Spleen (tissue), 11 donors: ENCODE measurements at regions not wholly inside any gene's neighbourhood (a gene's known extent, or its start where the extent isn't known, plus 50 kb on each side); places are given as distances from the start of the nearest gene placed in this dataset.

Experiments used
- DNase-seq: peaks from one replicate; pipeline ENCODE4 v3.0.0-alpha.2; 2020
- H3K27ac ChIP-seq, 8 donors: fragments of 200-600 bp; sonication (generic) in 7 of 8; 1 replicate in 4 of 8; 2 replicates in 4 of 8; pipeline versions ENCODE4 v1.5.0 to v1.8.0; 2016 to 2021; ENCODE audit warnings: inconsistent platforms in 4 of 8, mild to moderate bottlenecking in 4 of 8, moderate library complexity in 1 of 8
- H3K27me3 ChIP-seq, 7 donors: fragments of 200-600 bp; sonication (generic) in 6 of 7; replicated peaks in 1 of 7; 1 replicate in 4 of 7; 2 replicates in 3 of 7; pipeline versions ENCODE4 v1.5.0 to v1.8.0; 2016 to 2021; ENCODE audit warnings: inconsistent platforms in 3 of 7, mild to moderate bottlenecking in 1 of 7
- H3K36me3 ChIP-seq, 6 donors: fragments of 200-600 bp; sonication (generic) in 5 of 6; 1 replicate in 4 of 6; 2 replicates in 2 of 6; pipeline versions ENCODE4 v1.5.0 to v1.8.0; 2016 to 2021; ENCODE audit warnings: inconsistent platforms in 2 of 6
- H3K4me1 ChIP-seq, 6 donors: fragments of 200-600 bp; sonication (generic) in 5 of 6; 1 replicate in 3 of 6; 2 replicates in 3 of 6; pipeline versions ENCODE4 v1.5.0 to v1.8.0; 2016 to 2021; ENCODE audit warnings: inconsistent platforms in 3 of 6
- H3K4me3 ChIP-seq, 8 donors: fragments of 200-600 bp; sonication (generic) in 7 of 8; 1 replicate in 4 of 8; 2 replicates in 4 of 8; pipeline versions ENCODE4 v1.5.0 to v1.8.0; 2016 to 2021; ENCODE audit warnings: inconsistent platforms in 4 of 8, mild to moderate bottlenecking in 4 of 8, moderate library complexity in 2 of 8
- H3K9me3 ChIP-seq, 8 donors: fragments of 200-600 bp; sonication (generic) in 7 of 8; 1 replicate in 4 of 8; 2 replicates in 4 of 8; pipeline versions ENCODE4 v1.5.0 to v1.8.0; 2016 to 2021; ENCODE audit warnings: inconsistent platforms in 4 of 8
- POLR2A ChIP-seq, 3 donors: fragments of 450-650 bp; IDR thresholded peaks; one replicate each; pipeline ENCODE4 v1.5.1; 2017; ENCODE audit warnings: antibody characterized with exemption in 3 of 3, mild to moderate bottlenecking in 1 of 3
- POLR2AphosphoS5 ChIP-seq, 3 donors: sonication (generic); formaldehyde crosslinking; IDR thresholded peaks; one replicate each; pipeline ENCODE4 v1.5.1; 2017; ENCODE audit warnings: antibody characterized with exemption in 3 of 3
- WGBS, 5 donors: extraction: QIAGEN DNeasy Blood & Tissue Kit in 3 of 5; methylation state at CpG; one replicate each; pipeline versions ENCODE4 v1.1.5 to v1.1.7; 2013 to 2018; 5-methylcytosine and 5-hydroxymethylcytosine counted together
- intact Hi-C: fragments of 100-400 bp; cut with DNase I; formaldehyde crosslinking; loops from one replicate; pipeline ENCODE4 v1.15.0; 2023; ENCODE audit warnings: low total_unique reads
- TF ChIP-seq, protein P1 (sequence below), 11 experiments: fragments of 200-600 bp in 7 of 11; fragments of 450-650 bp in 4 of 11; sonication (generic) in 4 of 11; IDR thresholded peaks in 8 of 11; conservative IDR thresholded peaks in 3 of 11; 1 replicate in 7 of 11; 2 replicates in 4 of 11; pipeline versions ENCODE4 v1.4.0 to v1.8.0; 2016 to 2021; ENCODE audit warnings: antibody characterized with exemption in 11 of 11, inconsistent platforms in 4 of 11, mild to moderate bottlenecking in 1 of 11
- donor health status: healthy with polysubstance abuse.
- donor health status: DM: no; HTN: no; CAD: no; lungs with moderate emphysema.
- donor health status: DM: no; HTN: no; CAD: no.
- donor health status: Bipolar disorder and iron deficiency.
- donor health status: healthy.
- donor health status: DM: no; HTN: no; CAD: no.
- donor health status: DM: yes; HTN: yes; CAD: no.

- no peak for DNase-seq
- intact Hi-C loops = no loop called here
- Histone ChIP-seq H3K4me3 (no peak overlapping the region), H3K9me3 (peaks cover 0 to 11% (median 3%) of the 10 kb centered on the region in 8 donors), H3K27me3 (no peaks in the 10 kb centered on the region), H3K27ac (no peak overlapping the region), H3K4me1 (no peaks in the 10 kb centered on the region), H3K36me3 (no peaks in the 10 kb centered on the region)
- TF ChIP-seq, protein P1, sequence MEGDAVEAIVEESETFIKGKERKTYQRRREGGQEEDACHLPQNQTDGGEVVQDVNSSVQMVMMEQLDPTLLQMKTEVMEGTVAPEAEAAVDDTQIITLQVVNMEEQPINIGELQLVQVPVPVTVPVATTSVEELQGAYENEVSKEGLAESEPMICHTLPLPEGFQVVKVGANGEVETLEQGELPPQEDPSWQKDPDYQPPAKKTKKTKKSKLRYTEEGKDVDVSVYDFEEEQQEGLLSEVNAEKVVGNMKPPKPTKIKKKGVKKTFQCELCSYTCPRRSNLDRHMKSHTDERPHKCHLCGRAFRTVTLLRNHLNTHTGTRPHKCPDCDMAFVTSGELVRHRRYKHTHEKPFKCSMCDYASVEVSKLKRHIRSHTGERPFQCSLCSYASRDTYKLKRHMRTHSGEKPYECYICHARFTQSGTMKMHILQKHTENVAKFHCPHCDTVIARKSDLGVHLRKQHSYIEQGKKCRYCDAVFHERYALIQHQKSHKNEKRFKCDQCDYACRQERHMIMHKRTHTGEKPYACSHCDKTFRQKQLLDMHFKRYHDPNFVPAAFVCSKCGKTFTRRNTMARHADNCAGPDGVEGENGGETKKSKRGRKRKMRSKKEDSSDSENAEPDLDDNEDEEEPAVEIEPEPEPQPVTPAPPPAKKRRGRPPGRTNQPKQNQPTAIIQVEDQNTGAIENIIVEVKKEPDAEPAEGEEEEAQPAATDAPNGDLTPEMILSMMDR (IDR thresholded peaks at IDR 0.05 in 8 of 11, conservative IDR thresholded peaks at IDR 0.05 in 3 of 11) = no peak
- TF ChIP-seq POLR2AphosphoS5 (IDR thresholded peaks at IDR 0.05) (no peak), POLR2A (IDR thresholded peaks at IDR 0.05) (no peak)
Measured at GRCh38 chr3:174758943-174759342, 100.2 kb upstream of the NAALADL2 start.

GRCh38 chr3:174767406-174767805 is 91.7 kb upstream of the NAALADL2 start:
- TF ChIP-seq POLR2AphosphoS5 (IDR thresholded peaks at IDR 0.05) = no peak
- no peak for TF ChIP-seq POLR2A (IDR thresholded peaks at IDR 0.05)
- TF ChIP-seq, protein P1 (IDR thresholded peaks at IDR 0.05 in 8 of 11, conservative IDR thresholded peaks at IDR 0.05 in 3 of 11) = no peak
- Histone ChIP-seq H3K27me3 (no peaks in the 10 kb centered on the region), H3K36me3 (no peaks in the 10 kb centered on the region), H3K4me3 (no peak overlapping the region), H3K9me3 (peaks cover 0 to under 1% (median 0%) of the 10 kb centered on the region in 8 donors), H3K27ac (no peak overlapping the region), H3K4me1 (no peaks in the 10 kb centered on the region)
- WGBS, 5 donors = 62 to 83% (median 69%) methylated on average over 5 of the region's 5 CpGs
- intact Hi-C loops = no loop called here
- no peak for DNase-seq

- H3K27me3 ChIP-seq = no peaks in the 10 kb centered on the region
- H3K4me3 ChIP-seq = no peak overlapping the region
- 29 to 63% (median 40%) methylated on average over 5 of the region's 5 CpGs for WGBS, 5 donors
- H3K9me3 ChIP-seq = no peaks in the 10 kb centered on the region
- no peak overlapping the region for H3K27ac ChIP-seq
- intact Hi-C loops = no loop called here
- no peak for TF ChIP-seq POLR2AphosphoS5 (IDR thresholded peaks at IDR 0.05)
- no peaks in the 10 kb centered on the region for H3K4me1 ChIP-seq
- no peaks in the 10 kb centered on the region for H3K36me3 ChIP-seq
- DNase-seq = no peak
Measured at GRCh38 chr3:174767853-174768382, 91.2 kb upstream of the NAALADL2 start.

- 82 to 89% (median 88%) methylated on average over 2 of the region's 2 CpGs for WGBS, 5 donors
- intact Hi-C loops = no loop called here
- Histone ChIP-seq H3K4me3 (no peak overlapping the region), H3K9me3 (no peaks in the 10 kb centered on the region), H3K36me3 (no peaks in the 10 kb centered on the region), H3K27me3 (no peaks in the 10 kb centered on the region), H3K27ac (no peak overlapping the region), H3K4me1 (no peaks in the 10 kb centered on the region)
- no peak for TF ChIP-seq POLR2A (IDR thresholded peaks at IDR 0.05)
- TF ChIP-seq, protein P1 (IDR thresholded peaks at IDR 0.05 in 8 of 11, conservative IDR thresholded peaks at IDR 0.05 in 3 of 11) = no peak
- TF ChIP-seq POLR2AphosphoS5 (IDR thresholded peaks at IDR 0.05) = no peak
- no peak for DNase-seq
Measured at GRCh38 chr3:174769171-174769570, 90.0 kb upstream of the NAALADL2 start.

DNA sequence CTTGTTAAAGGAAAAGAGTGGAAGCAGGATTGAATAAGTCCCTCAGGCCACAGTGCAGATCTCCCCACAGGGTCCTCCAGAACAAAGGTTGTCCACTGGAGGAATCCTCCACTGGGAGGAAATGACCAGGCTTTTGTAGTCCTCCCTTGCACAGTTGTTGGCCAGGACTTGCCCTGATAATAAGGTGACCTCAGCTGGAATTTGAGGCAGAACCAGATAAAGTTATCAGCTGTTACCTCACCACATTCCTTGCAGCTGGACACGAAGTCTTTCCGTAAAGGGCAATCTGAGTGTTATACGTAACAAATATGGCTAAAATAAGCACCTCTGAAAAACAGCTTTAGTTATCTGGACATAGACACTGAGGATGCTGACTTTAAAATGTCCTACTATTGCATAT is 83.5 kb upstream of the NAALADL2 start:
- DNase-seq = no peak
- Histone ChIP-seq H3K9me3 (peaks cover 0 to 13% (median 0%) of the 10 kb centered on the region in 8 donors), H3K27me3 (no peaks in the 10 kb centered on the region), H3K4me3 (no peak overlapping the region), H3K4me1 (no peaks in the 10 kb centered on the region), H3K27ac (no peak overlapping the region), H3K36me3 (no peaks in the 10 kb centered on the region)
- WGBS, 5 donors = 84 to 91% (median 89%) methylated on average over 3 of the region's 3 CpGs
- no peak for TF ChIP-seq POLR2AphosphoS5 (IDR thresholded peaks at IDR 0.05)
- TF ChIP-seq POLR2A (IDR thresholded peaks at IDR 0.05) = no peak
- TF ChIP-seq, protein P1 (IDR thresholded peaks at IDR 0.05 in 8 of 11, conservative IDR thresholded peaks at IDR 0.05 in 3 of 11) = no peak
- intact Hi-C loops = no loop called here
